MM.1S (cell line): ENCODE measurements at regions not wholly inside any gene's neighbourhood (a gene's known extent, or its start where the extent isn't known, plus 50 kb on each side); places are given as distances from the start of the nearest gene placed in this dataset.

ENCODE experiments used
- DNase-seq: peaks from one replicate; pipeline ENCODE4 v3.0.0-alpha.2; 2015
- H2AFZ ChIP-seq: fragments of 300-600 bp; sonication (generic); 2 replicates; pipeline ENCODE4 v1.6.0; 2016; ENCODE audit warnings: antibody characterized with exemption, low read length
- H3F3A ChIP-seq: fragments of 300-600 bp; sonication (generic); 2 replicates; pipeline ENCODE4 v1.6.1; 2016; ENCODE audit warnings: mild to moderate bottlenecking, antibody characterized with exemption, low read length, moderate library complexity, mixed read lengths; ENCODE audit not compliant: insufficient read depth
- H3K27ac ChIP-seq: fragments of 300-600 bp; sonication (generic); 2 replicates; pipeline ENCODE4 v1.5.1; 2016; ENCODE audit warnings: mild to moderate bottlenecking, low read length
- H3K27me3 ChIP-seq: fragments of 300-600 bp; sonication (generic); replicated peaks from 2 replicates; pipeline ENCODE4 v1.6.0; 2016; ENCODE audit warnings: low read length; ENCODE audit not compliant: insufficient read depth
- H3K36me3 ChIP-seq: fragments of 300-600 bp; sonication (generic); replicated peaks from 2 replicates; pipeline ENCODE4 v1.6.1; 2016; ENCODE audit warnings: mild to moderate bottlenecking, low read length, mixed read lengths; ENCODE audit not compliant: insufficient read depth
- H3K4me1 ChIP-seq: fragments of 300-600 bp; sonication (generic); 2 replicates; pipeline ENCODE4 v1.6.1; 2016; ENCODE audit warnings: low read length, mixed read lengths
- H3K4me2 ChIP-seq: fragments of 300-600 bp; sonication (generic); 2 replicates; pipeline ENCODE4 v1.6.0; 2016; ENCODE audit warnings: low read depth, low read length
- H3K4me3 ChIP-seq: fragments of 300-600 bp; sonication (generic); 2 replicates; pipeline ENCODE4 v1.5.1; 2016; ENCODE audit warnings: low read length, mixed read lengths
- H3K79me2 ChIP-seq: fragments of 300-600 bp; sonication (generic); 2 replicates; pipeline ENCODE4 v1.6.1; 2016; ENCODE audit warnings: mixed run types, low read length, mixed read lengths
- H3K9ac ChIP-seq: fragments of 300-600 bp; sonication (generic); 2 replicates; pipeline ENCODE4 v1.6.1; 2016; ENCODE audit warnings: low read length, mixed read lengths
- H3K9me2 ChIP-seq: fragments of 300-600 bp; sonication (generic); replicated peaks from 2 replicates; pipeline ENCODE4 v1.6.1; 2016; ENCODE audit warnings: mild to moderate bottlenecking, low read length, mixed read lengths; ENCODE audit not compliant: insufficient read depth
- H3K9me3 ChIP-seq: fragments of 300-600 bp; sonication (generic); replicated peaks from 2 replicates; pipeline ENCODE4 v1.6.1; 2016; ENCODE audit warnings: mild to moderate bottlenecking, low read length, mixed read lengths; ENCODE audit not compliant: insufficient read depth
- H4K20me1 ChIP-seq: fragments of 300-600 bp; sonication (generic); 2 replicates; pipeline ENCODE4 v1.6.1; 2016; ENCODE audit warnings: mild to moderate bottlenecking, low read length, moderate library complexity, mixed read lengths; ENCODE audit not compliant: insufficient read depth
- CTCF ChIP-seq: fragments of 300-600 bp; sonication (generic); IDR thresholded peaks from 2 replicates; pipeline ENCODE4 v1.5.1; 2016; ENCODE audit warnings: antibody characterized with exemption, low read length, mixed read lengths
- EZH2 ChIP-seq: fragments of 300-600 bp; sonication (generic); optimal IDR thresholded peaks from 2 replicates; pipeline ENCODE3; 2017; ENCODE audit warnings: low read depth, mild to moderate bottlenecking, antibody characterized with exemption, low read length, mixed read lengths
- EZH2phosphoT487 ChIP-seq: fragments of 300-600 bp; sonication (generic); IDR thresholded peaks from 2 replicates; pipeline ENCODE4 v1.6.1; 2018; ENCODE audit warnings: antibody characterized with exemption, low read length

GRCh38 chr9:87137718-87138117 is 190.4 kb upstream of the GAS1 start:
- Histone ChIP-seq H3K4me1 (no peaks in the 10 kb centered on the region), H2AFZ (no peak overlapping the region), H3K4me3 (no peak overlapping the region), H3K36me3 (no peaks in the 10 kb centered on the region), H3K4me2 (no peak overlapping the region), H3K79me2 (no peaks in the 10 kb centered on the region), H3K27ac (no peak overlapping the region), H3K9ac (no peak overlapping the region), H4K20me1 (no peaks in the 10 kb centered on the region), H3K9me2 (no peaks in the 10 kb centered on the region), H3F3A (no peaks in the 10 kb centered on the region), H3K9me3 (no peaks in the 10 kb centered on the region), H3K27me3 (no peaks in the 10 kb centered on the region)
- TF ChIP-seq CTCF, result no peak
- no peak for DNase-seq

GRCh38 chr9:87138128-87139040 is 191.1 kb upstream of the GAS1 start:
- H4K20me1 ChIP-seq, result no peaks in the 10 kb centered on the region
- H3K9me3 ChIP-seq, result no peaks in the 10 kb centered on the region
- H3K4me1 ChIP-seq, result no peaks in the 10 kb centered on the region
- H3K36me3 ChIP-seq, result no peaks in the 10 kb centered on the region
- TF ChIP-seq EZH2phosphoT487 (no peak), EZH2 (no peak), CTCF (no peak)
- no peak overlapping the region for H3K4me3 ChIP-seq
- no peak overlapping the region for H3K27ac ChIP-seq
- no peaks in the 10 kb centered on the region for H3K27me3 ChIP-seq
- no peak for DNase-seq
- H3K9ac ChIP-seq, result no peak overlapping the region
- no peaks in the 10 kb centered on the region for H3K79me2 ChIP-seq
- no peaks in the 10 kb centered on the region for H3F3A ChIP-seq
- no peak overlapping the region for H3K4me2 ChIP-seq
- H3K9me2 ChIP-seq, result no peaks in the 10 kb centered on the region
- no peak overlapping the region for H2AFZ ChIP-seq

- Histone ChIP-seq H3K27me3 (no peaks in the 10 kb centered on the region), H3K9me2 (no peaks in the 10 kb centered on the region), H3K4me3 (no peak overlapping the region), H3K79me2 (no peaks in the 10 kb centered on the region), H3K27ac (no peak overlapping the region), H3K36me3 (no peaks in the 10 kb centered on the region), H3F3A (no peaks in the 10 kb centered on the region), H4K20me1 (no peaks in the 10 kb centered on the region), H2AFZ (no peak overlapping the region), H3K9ac (no peak overlapping the region), H3K4me1 (no peaks in the 10 kb centered on the region), H3K9me3 (no peaks in the 10 kb centered on the region), H3K4me2 (no peak overlapping the region)
- no peak for TF ChIP-seq CTCF
- TF ChIP-seq EZH2phosphoT487, result no peak
- TF ChIP-seq EZH2, result no peak
- DNase-seq, result no peak
Observed at GRCh38 chr9:87139099-87139730, 191.9 kb upstream of the GAS1 start.
